Endothelial cell of umbilical vein (primary cell): ENCODE measurements at regions not wholly inside any gene's neighbourhood (a gene's known extent, or its start where the extent isn't known, plus 50 kb on each side); places are given as distances from the start of the nearest gene placed in this dataset.

Source experiments
- EZH2 ChIP-seq: IDR thresholded peaks from 2 replicates; pipeline ENCODE4 v1.6.1; 2012; ENCODE audit warnings: borderline replicate concordance, low read depth, mild to moderate bottlenecking, moderate library complexity, low read length, inconsistent platforms; ENCODE audit not compliant: severe bottlenecking
- FOS ChIP-seq: IDR thresholded peaks from 2 replicates; pipeline ENCODE4 v1.6.1; 2011; ENCODE audit warnings: mild to moderate bottlenecking, low read length, moderate library complexity, borderline replicate concordance; ENCODE audit not compliant: insufficient read depth
- GATA2 ChIP-seq: IDR thresholded peaks from 2 replicates; pipeline ENCODE4 v1.7.0; 2011; ENCODE audit warnings: low read depth, mild to moderate bottlenecking, moderate library complexity, mixed read lengths, low read length; ENCODE audit not compliant: insufficient read length, insufficient read depth
- JUN ChIP-seq: IDR thresholded peaks from 2 replicates; pipeline ENCODE4 v1.6.1; 2011; ENCODE audit warnings: borderline replicate concordance, low read depth; ENCODE audit not compliant: insufficient read length, insufficient read depth
- MYC ChIP-seq: IDR thresholded peaks from one replicate; pipeline ENCODE4 v1.6.1; 2011; ENCODE audit warnings: mild to moderate bottlenecking, low read depth, low read length
- POLR2A ChIP-seq: IDR thresholded peaks from 2 replicates; pipeline ENCODE4 v1.6.1; 2012; ENCODE audit warnings: low read depth, mild to moderate bottlenecking, control low read depth, low read length
- POLR2AphosphoS5 ChIP-seq: IDR thresholded peaks from 2 replicates; pipeline ENCODE4 v1.6.1; 2012; ENCODE audit warnings: low read depth, mild to moderate bottlenecking, control low read depth, low read length, moderate library complexity; ENCODE audit not compliant: insufficient read depth
- TF ChIP-seq, protein P1 (sequence below), 2 donors: IDR thresholded peaks; 1 replicate in 1 of 2; 2 replicates in 1 of 2; pipeline ENCODE4 v1.5.1; 2011; ENCODE audit warnings: low read length in 2 of 2, mild to moderate bottlenecking in 2 of 2, moderate library complexity in 2 of 2, control low read depth in 1 of 2, inconsistent platforms in 1 of 2, low read depth in 1 of 2; ENCODE audit not compliant: insufficient read depth in 1 of 2; ENCODE audit errors: extremely low read depth in 1 of 2
- TF ChIP-seq, protein P2 (sequence below): IDR thresholded peaks from 2 replicates; pipeline ENCODE4 v1.6.1; 2011; ENCODE audit not compliant: insufficient read depth, insufficient read length

DNA sequence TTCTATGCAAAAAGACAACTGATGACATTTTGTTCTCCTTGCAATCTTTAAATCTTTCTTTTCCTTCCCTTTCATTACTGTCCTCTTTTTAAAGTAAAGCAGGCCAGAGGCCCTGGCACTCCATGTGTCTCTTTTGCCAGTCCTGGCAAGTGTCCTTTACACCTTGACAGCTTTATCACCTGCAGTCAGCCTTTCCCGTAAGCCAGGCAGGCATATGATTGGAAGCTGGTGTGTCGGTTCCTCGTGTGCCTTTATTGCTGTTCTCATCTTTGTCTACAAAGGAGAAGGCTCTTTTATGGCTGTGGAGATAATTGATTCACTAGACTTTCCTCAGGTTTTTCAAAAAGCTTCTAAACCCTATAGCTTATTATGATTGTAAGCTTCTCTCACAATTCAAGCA is 162.3 kb upstream of the FBXL4 start:
- TF ChIP-seq POLR2A = no peak
- TF ChIP-seq, protein P1, sequence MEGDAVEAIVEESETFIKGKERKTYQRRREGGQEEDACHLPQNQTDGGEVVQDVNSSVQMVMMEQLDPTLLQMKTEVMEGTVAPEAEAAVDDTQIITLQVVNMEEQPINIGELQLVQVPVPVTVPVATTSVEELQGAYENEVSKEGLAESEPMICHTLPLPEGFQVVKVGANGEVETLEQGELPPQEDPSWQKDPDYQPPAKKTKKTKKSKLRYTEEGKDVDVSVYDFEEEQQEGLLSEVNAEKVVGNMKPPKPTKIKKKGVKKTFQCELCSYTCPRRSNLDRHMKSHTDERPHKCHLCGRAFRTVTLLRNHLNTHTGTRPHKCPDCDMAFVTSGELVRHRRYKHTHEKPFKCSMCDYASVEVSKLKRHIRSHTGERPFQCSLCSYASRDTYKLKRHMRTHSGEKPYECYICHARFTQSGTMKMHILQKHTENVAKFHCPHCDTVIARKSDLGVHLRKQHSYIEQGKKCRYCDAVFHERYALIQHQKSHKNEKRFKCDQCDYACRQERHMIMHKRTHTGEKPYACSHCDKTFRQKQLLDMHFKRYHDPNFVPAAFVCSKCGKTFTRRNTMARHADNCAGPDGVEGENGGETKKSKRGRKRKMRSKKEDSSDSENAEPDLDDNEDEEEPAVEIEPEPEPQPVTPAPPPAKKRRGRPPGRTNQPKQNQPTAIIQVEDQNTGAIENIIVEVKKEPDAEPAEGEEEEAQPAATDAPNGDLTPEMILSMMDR (IDR thresholded peaks at IDR 0.05; ENCODE audit: extremely low read depth in 1 of 2, insufficient read depth in 1 of 2, low read depth in 1 of 2, low read length in 2 of 2) = no peak
- TF ChIP-seq MYC = no peak
- TF ChIP-seq EZH2 = no peak
- no peak for TF ChIP-seq POLR2AphosphoS5
- TF ChIP-seq, protein P2, sequence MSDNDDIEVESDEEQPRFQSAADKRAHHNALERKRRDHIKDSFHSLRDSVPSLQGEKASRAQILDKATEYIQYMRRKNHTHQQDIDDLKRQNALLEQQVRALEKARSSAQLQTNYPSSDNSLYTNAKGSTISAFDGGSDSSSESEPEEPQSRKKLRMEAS = no peak
- TF ChIP-seq FOS = no peak
- TF ChIP-seq JUN = no peak
- TF ChIP-seq GATA2 = no peak
